ENCODE measurements at regions not wholly inside any gene's neighbourhood (a gene's known extent, or its start where the extent isn't known, plus 50 kb on each side); places are given as distances from the start of the nearest gene placed in this dataset.

- H3K4me1 ChIP-seq (ENCODE audit: insufficient read depth, low read length, poor library complexity, severe bottlenecking) = no peaks in the 10 kb centered on the region
- H3K9me3 ChIP-seq (ENCODE audit: insufficient read depth, low read depth, low read length) = peaks cover 4% of the 10 kb centered on the region; the same call in 1 of the 2 replicates
- no peak overlapping the region for H3K9ac ChIP-seq (ENCODE audit: low read depth, low read length, poor library complexity, severe bottlenecking)
- no peaks in the 10 kb centered on the region for H3K36me3 ChIP-seq (ENCODE audit: insufficient read depth, low read length)
- H3K4me3 ChIP-seq (ENCODE audit: low read length, poor library complexity, severe bottlenecking) = no peak overlapping the region
- H3K27me3 ChIP-seq (ENCODE audit: insufficient read depth, low read length, poor library complexity, severe bottlenecking) = no peaks in the 10 kb centered on the region
- H2AFZ ChIP-seq (ENCODE audit: low read length) = no peak overlapping the region
- no peaks in the 10 kb centered on the region for H3K79me2 ChIP-seq (ENCODE audit: insufficient read depth, low read length)
- H3F3A ChIP-seq (ENCODE audit: low read depth) = no peaks in the 10 kb centered on the region
- no peaks in the 10 kb centered on the region for H3K9me2 ChIP-seq (replicated peaks; ENCODE audit: low read depth, low read length)
- H3K4me2 ChIP-seq (ENCODE audit: low read depth, low read length, poor library complexity, severe bottlenecking) = no peak overlapping the region
- H4K20me1 ChIP-seq (ENCODE audit: insufficient read depth, low read length, poor library complexity, severe bottlenecking) = no peaks in the 10 kb centered on the region
- TF ChIP-seq CTCF (conservative IDR thresholded peaks at IDR 0.05; ENCODE audit: low read length) (no peak), EZH2phosphoT487 (IDR thresholded peaks at IDR 0.05; ENCODE audit: borderline replicate concordance) (no peak)
Observed at GRCh38 chr22:49106096-49106841, 721.4 kb downstream of the BRD1 start.

- Histone ChIP-seq H3F3A (ENCODE audit: low read depth) (no peaks in the 10 kb centered on the region), H3K36me3 (ENCODE audit: insufficient read depth, low read length) (no peaks in the 10 kb centered on the region), H3K79me2 (ENCODE audit: insufficient read depth, low read length) (no peaks in the 10 kb centered on the region), H4K20me1 (ENCODE audit: insufficient read depth, low read length, poor library complexity, severe bottlenecking) (no peaks in the 10 kb centered on the region), H3K9ac (ENCODE audit: low read depth, low read length, poor library complexity, severe bottlenecking) (no peak overlapping the region), H3K9me3 (ENCODE audit: insufficient read depth, low read depth, low read length) (no peaks in the 10 kb centered on the region; the same call in 1 of the 2 replicates), H3K4me2 (ENCODE audit: low read depth, low read length, poor library complexity, severe bottlenecking) (no peak overlapping the region), H3K9me2 (replicated peaks; ENCODE audit: low read depth, low read length) (no peaks in the 10 kb centered on the region), H3K27me3 (ENCODE audit: insufficient read depth, low read length, poor library complexity, severe bottlenecking) (no peaks in the 10 kb centered on the region), H3K4me3 (ENCODE audit: low read length, poor library complexity, severe bottlenecking) (no peak overlapping the region), H2AFZ (ENCODE audit: low read length) (no peak overlapping the region), H3K4me1 (ENCODE audit: insufficient read depth, low read length, poor library complexity, severe bottlenecking) (no peaks in the 10 kb centered on the region)
- TF ChIP-seq EZH2phosphoT487 (IDR thresholded peaks at IDR 0.05; ENCODE audit: borderline replicate concordance) (no peak), CTCF (conservative IDR thresholded peaks at IDR 0.05; ENCODE audit: low read length) (no peak)
Observed at GRCh38 chr22:49104434-49104833, 723.2 kb downstream of the BRD1 start.

GRCh38 chr22:49103314-49104059, 724.2 kb downstream of the BRD1 start:
- H3K9ac ChIP-seq (ENCODE audit: low read depth, low read length, poor library complexity, severe bottlenecking) = no peak overlapping the region
- no peak overlapping the region for H3K4me3 ChIP-seq (ENCODE audit: low read length, poor library complexity, severe bottlenecking)
- TF ChIP-seq EZH2phosphoT487 (IDR thresholded peaks at IDR 0.05; ENCODE audit: borderline replicate concordance) (no peak), CTCF (conservative IDR thresholded peaks at IDR 0.05; ENCODE audit: low read length) (no peak)
- no peaks in the 10 kb centered on the region for H3K27me3 ChIP-seq (ENCODE audit: insufficient read depth, low read length, poor library complexity, severe bottlenecking)
- no peaks in the 10 kb centered on the region for H3K79me2 ChIP-seq (ENCODE audit: insufficient read depth, low read length)
- no peaks in the 10 kb centered on the region; the same call in 1 of the 2 replicates for H3K9me3 ChIP-seq (ENCODE audit: insufficient read depth, low read depth, low read length)
- no peaks in the 10 kb centered on the region for H3K9me2 ChIP-seq (replicated peaks; ENCODE audit: low read depth, low read length)
- no peak overlapping the region for H2AFZ ChIP-seq (ENCODE audit: low read length)
- H3K4me2 ChIP-seq (ENCODE audit: low read depth, low read length, poor library complexity, severe bottlenecking) = no peak overlapping the region
- no peaks in the 10 kb centered on the region for H3F3A ChIP-seq (ENCODE audit: low read depth)
- no peaks in the 10 kb centered on the region for H3K4me1 ChIP-seq (ENCODE audit: insufficient read depth, low read length, poor library complexity, severe bottlenecking)
- no peaks in the 10 kb centered on the region for H4K20me1 ChIP-seq (ENCODE audit: insufficient read depth, low read length, poor library complexity, severe bottlenecking)
- no peaks in the 10 kb centered on the region for H3K36me3 ChIP-seq (ENCODE audit: insufficient read depth, low read length)
